HG02970 (cell line): ENCODE measurements at regions not wholly inside any gene's neighbourhood (a gene's known extent, or its start where the extent isn't known, plus 50 kb on each side); places are given as distances from the start of the nearest gene placed in this dataset.
A peak's percentile ranks its signal among the peaks of the same experiment; 100 is the strongest.
"Not testable (repeated sequence)": the region's sequence is repeated elsewhere in the genome, so short reads cannot be mapped to it uniquely, and the experiment has no call there.

ENCODE experiments used
- ATAC-seq: cut with Tn5 transposase; IDR thresholded peaks from one replicate; pipeline ENCODE4 v1.9.1; 2021; ENCODE audit warnings: mild to moderate bottlenecking, moderate library complexity, moderate number of reproducible peaks; ENCODE audit not compliant: unreplicated experiment, low FRiP score

DNA sequence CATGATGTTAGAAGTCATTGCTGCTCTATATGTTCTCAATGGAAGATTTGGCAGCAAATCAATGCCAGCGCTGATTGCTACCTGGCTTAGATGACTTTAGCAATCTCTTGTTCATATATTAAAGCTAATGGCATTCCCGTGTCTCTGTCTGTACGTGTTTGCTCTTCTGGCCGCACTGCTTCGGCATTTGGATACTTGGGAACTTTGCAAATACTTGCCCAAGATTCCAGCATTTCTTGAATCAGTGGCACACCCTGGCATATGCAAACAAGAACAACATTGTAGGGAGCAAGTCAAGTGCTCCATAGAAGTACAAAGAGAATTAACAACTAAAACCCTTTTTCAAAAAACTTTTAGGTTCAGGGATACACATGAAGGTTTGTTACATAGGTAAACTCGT, 128.9 kb upstream of the TMEM164 start:
- ATAC-seq, result no peak

GRCh38 chrX:109874548-109874947, 128.4 kb upstream of the TMEM164 start:
- ATAC-seq, result no peak

DNA sequence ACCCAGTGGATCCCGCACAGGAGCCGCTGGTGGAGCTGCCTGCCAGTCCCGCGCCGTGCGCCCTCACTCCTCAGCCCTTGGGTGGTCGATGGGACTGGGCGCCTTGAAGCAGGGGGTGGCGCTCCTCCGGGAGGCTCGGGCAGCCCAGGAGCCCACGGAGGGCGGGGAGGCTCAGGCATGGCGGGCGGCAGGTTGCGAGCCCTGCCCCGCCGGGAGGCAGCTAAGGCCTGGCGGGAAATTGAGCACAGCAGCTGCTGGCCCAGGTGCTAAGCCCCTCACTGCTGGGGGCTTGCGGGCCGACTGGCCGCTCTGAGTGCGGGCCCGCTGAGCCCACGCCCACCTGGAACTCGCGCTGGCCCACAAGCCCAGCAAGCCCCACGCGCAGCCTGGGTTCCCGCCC, 127.1 kb upstream of the TMEM164 start:
- no peak for ATAC-seq

DNA sequence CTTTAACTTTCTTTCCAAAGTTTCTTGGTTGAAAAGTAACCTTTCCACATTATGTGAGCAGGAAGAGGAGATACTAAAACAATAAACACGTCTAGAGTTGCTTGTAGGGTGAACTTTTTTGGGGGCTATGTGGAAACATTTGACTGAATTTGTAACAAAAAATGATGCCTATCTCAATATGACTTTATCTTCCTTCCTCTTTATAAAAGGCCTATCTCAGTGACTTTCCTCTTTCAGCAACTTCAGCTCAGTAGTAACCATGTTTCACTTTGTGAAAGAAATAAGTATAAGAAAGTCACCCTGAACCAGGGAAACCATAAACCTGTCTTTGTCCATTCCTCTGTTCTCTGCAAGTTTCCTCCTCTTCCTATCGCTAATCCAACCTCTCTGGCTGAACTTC, 124.7 kb upstream of the TMEM164 start:
- ATAC-seq, result no peak

GRCh38 chrX:109879991-109880390, 122.9 kb upstream of the TMEM164 start:
- no peak for ATAC-seq

DNA sequence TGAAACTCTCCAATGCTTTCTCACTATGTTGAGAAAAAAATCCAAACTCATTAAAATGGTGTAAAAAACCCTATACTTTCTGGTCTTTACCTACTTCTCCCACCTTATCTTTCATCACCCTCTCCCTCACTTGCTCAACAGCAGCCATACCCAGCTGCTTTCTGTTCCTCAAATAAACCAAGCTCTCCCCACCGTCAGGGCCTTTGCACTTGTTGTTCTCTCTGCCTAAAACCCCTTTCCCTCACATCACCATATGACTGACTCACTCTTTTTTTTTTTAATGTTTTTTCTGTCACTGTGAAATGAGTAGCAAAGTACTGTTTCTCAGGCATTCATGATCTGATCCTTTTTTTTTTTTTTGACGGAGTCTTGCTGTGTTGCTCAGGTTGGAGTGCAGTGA, 122.3 kb upstream of the TMEM164 start:
- peak; percentile 65 for ATAC-seq

GRCh38 chrX:109886122-109886761, 116.7 kb upstream of the TMEM164 start:
- ATAC-seq, result no peak

GRCh38 chrX:109889289-109890006, 113.5 kb upstream of the TMEM164 start:
- ATAC-seq, result no peak

- ATAC-seq, result no peak
Measured at GRCh38 chrX:109890300-109890699, 112.6 kb upstream of the TMEM164 start.

- ATAC-seq, result no peak
Measured at GRCh38 chrX:109890910-109891502, 111.9 kb upstream of the TMEM164 start.

DNA sequence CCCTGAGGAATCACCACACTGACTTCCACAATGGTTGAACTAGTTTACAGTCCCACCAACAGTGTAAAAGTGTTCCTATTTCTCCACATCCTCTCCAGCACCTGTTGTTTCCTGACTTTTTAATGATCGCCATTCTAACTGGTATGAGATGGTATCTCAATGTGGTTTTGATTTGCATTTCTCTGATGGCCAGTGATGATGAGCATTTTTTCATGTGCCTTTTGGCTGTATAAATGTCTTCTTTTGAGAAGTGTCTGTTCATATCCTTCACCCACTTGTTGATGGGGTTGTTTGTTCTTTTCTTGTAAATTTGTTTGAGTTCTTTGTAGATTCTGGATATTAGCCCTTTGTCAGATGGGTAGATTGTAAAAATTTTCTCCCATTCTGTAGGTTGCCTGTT, 106.9 kb upstream of the TMEM164 start:
- ATAC-seq, result not testable (repeated sequence)

- no peak for ATAC-seq
Measured at GRCh38 chrX:109902665-109903064, 100.2 kb upstream of the TMEM164 start.

- ATAC-seq, result no peak
Measured at GRCh38 chrX:109911046-109911445, 91.9 kb upstream of the TMEM164 start.

DNA sequence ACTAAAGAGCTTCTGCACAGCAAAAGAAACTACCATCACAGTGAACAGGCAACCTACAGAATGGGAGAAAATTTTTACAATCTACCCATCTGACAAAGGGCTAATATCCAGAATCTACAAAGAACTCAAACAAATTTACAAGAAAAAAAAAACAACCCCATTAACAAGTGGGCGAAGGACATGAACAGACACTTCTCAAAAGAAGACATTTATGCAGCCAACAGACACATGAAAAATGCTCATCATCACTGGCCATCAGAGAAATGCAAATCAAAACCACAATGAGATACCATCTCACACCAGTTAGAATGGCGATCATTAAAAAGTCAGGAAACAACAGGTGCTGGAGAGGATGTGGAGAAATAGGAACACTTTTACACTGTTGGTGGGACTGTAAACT, 89.9 kb upstream of the TMEM164 start:
- not testable (repeated sequence) for ATAC-seq

DNA sequence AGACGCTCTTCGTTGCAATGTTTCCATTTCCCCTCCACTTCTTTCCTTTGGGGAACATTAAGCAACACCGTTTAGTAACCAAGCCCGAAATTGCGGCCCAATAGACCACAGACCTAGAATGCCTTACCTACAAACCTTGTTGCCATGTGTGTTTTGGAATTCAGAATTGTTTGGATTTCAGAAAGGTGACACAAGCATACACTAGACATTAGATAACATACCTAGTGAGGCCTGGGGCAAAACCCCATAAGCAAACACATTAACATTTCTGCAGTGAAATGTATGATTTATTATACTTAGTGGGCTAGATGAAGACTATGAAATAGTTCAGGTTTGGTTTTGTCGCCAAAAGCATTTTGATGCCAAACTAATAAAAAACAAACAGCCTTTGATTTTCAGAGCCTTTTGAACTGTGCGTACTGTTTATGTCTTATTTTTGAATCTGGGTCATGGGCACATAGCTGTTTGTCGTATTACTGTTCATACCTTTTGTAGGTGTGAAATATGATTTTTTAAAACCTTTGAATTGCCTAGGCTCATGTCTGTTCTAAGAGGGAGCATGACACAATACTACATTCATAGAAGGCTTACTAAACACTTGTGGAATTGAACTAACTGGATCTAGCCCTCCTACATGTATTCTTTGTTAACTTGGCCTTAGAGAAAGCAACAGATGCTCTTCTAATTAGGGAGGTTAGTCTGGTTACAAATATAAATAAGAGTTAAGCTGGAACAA, 88.6 kb upstream of the TMEM164 start:
- ATAC-seq, result no peak

DNA sequence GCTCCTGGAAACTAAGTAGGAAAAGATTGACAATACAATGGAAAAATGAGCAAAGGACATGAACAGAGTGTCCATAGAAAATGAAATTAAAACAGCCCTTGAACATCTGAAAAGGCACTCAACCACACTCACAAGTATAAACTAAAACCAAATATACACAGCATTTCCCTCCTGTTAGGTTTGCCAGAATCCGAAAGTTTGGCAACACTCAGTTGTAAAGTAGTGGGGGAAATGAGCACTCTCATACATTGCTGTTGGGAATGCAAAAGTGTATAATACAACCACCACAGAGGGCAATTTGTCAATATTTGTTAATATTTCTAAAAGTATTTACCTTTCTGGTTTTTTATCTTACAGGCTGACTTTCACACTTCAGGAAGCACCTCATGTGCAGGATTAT, 84.2 kb upstream of the TMEM164 start:
- ATAC-seq, result no peak

DNA sequence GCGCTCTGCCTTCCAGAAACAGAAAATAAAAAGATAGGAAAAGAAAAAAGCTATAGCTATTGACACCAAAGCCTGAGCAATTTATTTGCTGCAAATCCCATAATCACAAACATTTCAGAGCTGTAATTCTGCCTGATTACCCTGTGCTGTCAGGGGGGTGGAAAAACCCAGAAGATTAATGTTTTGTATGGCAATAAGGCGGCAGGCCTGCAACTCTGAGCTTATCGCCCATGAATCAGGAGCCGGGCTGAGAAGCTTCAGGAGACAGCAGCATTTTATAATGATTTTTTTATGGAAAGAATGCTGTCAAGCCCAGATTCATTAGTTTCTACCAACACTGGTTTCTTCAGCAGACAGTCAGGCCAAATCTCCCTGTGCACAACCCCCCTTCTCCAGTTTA, 82.6 kb upstream of the TMEM164 start:
- ATAC-seq, result no peak

- ATAC-seq, result no peak
Measured at GRCh38 chrX:109920868-109921267, 82.0 kb upstream of the TMEM164 start.

GRCh38 chrX:109922190-109922589, 80.7 kb upstream of the TMEM164 start:
- no peak for ATAC-seq

- ATAC-seq, result not testable (repeated sequence)
Measured at GRCh38 chrX:109925003-109925402, 77.9 kb upstream of the TMEM164 start.

DNA sequence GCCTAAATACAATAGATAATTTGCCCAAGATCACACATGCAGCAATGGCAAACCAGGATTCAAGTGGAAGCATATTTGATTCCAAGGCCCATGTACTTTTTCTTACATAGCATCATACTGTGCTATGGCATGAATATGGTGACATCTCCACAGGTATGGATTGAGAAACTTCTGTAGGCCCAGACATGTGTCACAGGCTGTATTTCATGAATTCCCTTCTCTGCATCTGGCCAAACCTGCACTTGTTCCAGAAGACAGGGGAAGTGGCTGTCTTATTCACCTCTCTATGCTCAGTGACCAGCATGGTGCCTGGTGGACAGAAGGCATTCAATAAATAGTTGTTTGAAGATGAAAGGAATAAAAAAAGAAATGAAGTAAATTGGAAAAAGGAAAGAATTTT, 77.3 kb upstream of the TMEM164 start:
- no peak for ATAC-seq
